HG03159 (cell line): ENCODE measurements at regions not wholly inside any gene's neighbourhood (a gene's known extent, or its start where the extent isn't known, plus 50 kb on each side); places are given as distances from the start of the nearest gene placed in this dataset.
A peak's percentile ranks its signal among the peaks of the same experiment; 100 is the strongest.
"Not testable (repeated sequence)": the region's sequence is repeated elsewhere in the genome, so short reads cannot be mapped to it uniquely, and the experiment has no call there.

Source experiments
- ATAC-seq: cut with Tn5 transposase; IDR thresholded peaks from one replicate; pipeline ENCODE4 v1.9.1; 2021; ENCODE audit warnings: mild to moderate bottlenecking, moderate library complexity; ENCODE audit not compliant: unreplicated experiment

DNA sequence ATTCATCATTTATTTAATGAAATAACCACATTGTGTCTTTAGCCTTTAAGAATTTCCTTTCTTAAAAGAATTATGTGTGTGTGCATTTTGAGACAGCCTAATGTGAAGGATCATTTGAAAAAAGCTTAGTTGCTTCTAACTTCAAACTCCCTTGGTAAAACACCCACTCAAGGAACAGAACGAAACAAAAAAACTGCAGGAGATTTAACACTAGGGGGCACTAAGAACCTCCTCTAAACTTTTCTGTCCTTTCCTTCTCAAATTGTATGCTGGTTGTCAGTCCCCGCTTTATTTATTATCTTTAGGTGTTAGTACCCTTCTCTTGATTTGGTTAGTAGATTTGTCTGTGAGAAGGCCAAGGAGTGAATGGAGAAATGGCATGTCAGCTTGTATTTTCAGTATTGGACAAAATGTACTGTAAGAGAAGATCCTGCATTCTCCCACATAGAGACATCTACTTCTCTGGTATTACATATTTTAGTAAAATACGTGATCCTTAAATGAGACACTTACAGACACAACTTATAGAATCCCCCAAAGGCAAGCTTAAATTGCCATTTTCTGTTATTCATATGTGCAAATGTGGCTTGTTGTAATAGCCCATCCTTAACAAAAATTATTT is 229.7 kb downstream of the MRPS30 start:
- ATAC-seq, result peak; percentile 78

DNA sequence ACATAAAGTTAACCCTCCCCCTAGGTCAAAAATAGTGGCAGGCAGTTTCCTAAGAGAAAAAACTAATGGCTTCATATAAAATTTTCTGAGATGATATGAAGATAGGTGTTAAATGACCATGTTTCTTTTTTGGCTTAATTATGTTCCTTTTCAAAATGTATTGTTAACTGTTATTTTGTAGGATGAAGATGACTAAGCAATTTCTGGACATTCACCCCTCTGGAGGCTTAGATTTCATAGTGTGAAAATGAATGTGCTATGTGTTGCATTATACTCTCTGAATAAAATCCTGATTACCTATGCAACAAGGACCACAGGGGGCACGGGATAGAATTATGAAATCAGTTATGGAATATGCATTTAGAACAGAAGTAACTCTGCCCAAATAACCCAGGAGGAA is 233.5 kb downstream of the MRPS30 start:
- no peak for ATAC-seq

DNA sequence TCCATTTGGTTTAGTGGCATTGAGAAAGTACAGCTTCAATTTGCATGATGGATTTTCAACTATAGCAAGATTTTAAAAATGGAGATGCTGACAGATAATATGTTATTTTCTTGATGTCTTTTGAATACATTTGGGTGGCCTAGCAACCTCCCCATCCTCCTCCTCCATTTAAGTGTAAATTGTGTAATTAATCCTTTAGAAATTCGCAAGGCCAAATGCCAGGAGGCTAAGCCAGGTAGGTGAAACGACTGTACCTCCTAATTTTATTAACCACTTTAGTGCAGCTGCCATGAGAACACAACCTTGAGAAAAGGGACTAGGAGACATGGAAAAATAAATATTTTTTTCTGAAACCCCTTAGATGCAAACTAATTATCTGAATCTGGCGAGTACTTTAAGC is 248.8 kb downstream of the MRPS30 start:
- ATAC-seq, result no peak

DNA sequence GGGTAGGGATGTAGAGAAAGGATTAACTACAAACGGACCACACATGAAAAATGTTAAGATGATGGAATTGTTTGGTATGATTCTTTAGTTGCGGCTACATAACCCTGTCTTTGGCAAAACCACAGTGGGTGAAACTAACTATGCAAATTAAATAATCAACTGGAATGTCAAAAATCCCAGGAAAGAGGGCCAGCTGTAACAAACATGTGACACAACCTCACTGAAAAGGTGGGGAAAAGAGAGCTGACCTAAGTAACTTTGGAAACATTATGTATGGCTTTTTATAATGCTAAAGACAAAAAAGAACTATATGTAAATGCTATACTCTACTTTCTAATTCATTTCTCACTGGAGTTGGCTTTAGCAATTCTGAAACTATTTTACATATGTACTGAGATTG is 252.0 kb downstream of the MRPS30 start:
- ATAC-seq, result no peak

GRCh38 chr5:45062044-45062443 is 253.3 kb downstream of the MRPS30 start:
- ATAC-seq, result no peak

DNA sequence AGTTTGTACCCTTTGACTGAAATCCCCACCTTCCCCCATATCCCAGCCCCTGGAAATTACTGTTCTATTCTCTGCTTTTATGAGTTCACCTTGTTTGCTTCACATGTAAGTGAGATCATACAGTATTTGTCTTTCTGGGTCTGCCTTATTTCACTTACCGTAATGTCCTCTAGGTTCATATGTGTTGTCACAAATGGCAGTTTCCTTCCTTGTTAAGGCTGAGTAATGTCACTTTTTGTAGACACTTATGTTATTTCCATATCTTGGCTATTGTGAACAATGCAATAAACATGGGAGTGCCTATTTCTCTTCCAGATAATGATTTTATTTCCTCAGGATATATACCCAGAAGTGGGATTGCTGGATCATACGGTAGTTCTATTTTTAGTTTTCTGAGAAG is 272.3 kb downstream of the MRPS30 start:
- ATAC-seq, result no peak

GRCh38 chr5:45089870-45090269 is 281.1 kb downstream of the MRPS30 start:
- ATAC-seq, result no peak

GRCh38 chr5:45093377-45093776 is 284.6 kb downstream of the MRPS30 start:
- no peak for ATAC-seq

- no peak for ATAC-seq
These were observed 286.2 kb downstream of the MRPS30 start for GRCh38 chr5:45094876-45095440.

DNA sequence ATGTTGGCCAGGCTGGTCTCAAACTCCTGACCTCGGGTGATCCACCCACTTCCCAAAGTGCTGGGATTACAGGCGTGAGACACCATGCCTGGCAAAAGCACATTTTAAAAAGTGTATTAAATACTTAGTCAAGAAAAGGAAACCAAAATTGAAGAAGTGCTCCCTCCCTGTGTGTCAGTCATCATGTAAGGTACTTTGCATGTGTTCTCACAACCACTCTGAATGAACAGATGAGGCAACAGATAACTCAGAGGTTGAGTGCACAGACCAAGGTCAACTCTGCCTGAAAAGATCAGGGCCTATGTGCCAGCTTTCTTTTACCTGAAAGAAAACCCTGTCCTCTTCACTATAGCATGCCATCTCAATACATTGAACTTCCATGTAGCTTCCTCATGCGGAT is 289.7 kb downstream of the MRPS30 start:
- no peak for ATAC-seq

DNA sequence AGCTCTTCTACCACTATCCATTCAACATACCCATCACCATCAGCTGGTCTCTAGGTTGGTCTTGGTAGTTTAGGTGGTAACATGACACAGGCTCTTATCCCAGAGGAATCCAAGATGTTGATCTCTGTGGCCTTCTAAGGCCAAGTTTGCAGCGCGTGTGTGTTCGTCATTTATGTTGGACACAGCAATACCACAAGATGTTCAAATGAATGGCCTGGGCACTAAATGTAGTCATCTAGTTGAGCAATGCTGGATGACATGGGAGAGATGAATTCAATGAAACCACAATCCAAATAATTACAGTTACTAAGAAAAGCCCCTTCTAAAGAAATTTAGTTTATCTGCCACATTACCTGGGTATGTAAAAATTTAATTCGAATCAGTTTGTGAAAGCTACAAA is 292.4 kb downstream of the MRPS30 start:
- no peak for ATAC-seq

DNA sequence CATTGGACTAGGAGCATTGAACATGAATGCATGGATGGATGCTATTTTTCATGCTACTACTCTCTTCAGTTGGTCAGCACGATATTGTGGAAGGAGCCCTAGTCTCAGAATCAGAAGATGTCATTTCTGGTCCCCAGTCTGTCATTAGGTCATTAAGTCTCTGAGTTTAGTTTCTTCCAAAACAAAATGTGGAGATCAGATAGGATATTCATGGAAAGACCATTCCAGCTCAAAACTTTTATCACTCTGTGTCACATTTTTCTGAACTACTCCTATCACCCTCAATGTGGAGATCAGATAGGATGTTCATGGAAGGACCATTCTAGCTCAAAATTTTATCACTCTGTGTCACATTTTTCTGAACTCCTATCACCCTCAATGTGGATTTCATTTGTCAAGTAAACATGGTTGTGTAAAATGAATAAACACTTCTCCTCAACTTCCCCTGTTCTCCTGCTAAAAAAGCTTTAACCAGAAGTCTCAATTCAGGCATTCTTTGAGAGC is 296.8 kb downstream of the MRPS30 start:
- no peak for ATAC-seq

- no peak for ATAC-seq
These were observed 300.3 kb downstream of the MRPS30 start for GRCh38 chr5:45109062-45109461.

- no peak for ATAC-seq
These were observed 300.9 kb downstream of the MRPS30 start for GRCh38 chr5:45109636-45110035.

- no peak for ATAC-seq
These were observed 301.7 kb downstream of the MRPS30 start for GRCh38 chr5:45110399-45110798.

DNA sequence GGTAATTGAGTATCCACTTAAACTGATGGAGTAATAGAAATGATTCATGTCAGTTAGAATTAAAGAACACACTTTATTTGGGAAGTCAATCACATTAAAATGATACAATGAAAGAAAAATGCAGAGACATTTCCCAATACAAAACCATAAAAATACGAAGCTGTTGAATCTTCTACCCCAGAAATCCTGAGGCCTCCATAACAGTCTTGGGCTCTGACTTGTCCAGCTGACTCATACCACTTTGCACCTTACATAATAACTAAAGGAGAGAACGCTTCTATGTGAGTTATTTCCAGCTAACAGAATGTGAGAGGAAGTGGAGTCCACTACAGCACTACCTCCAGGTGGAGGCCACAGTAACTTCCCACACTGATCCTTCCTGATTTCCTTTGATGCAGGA is 305.0 kb downstream of the MRPS30 start:
- no peak for ATAC-seq

- no peak for ATAC-seq
These were observed 324.2 kb downstream of the MRPS30 start for GRCh38 chr5:45132972-45133371.

DNA sequence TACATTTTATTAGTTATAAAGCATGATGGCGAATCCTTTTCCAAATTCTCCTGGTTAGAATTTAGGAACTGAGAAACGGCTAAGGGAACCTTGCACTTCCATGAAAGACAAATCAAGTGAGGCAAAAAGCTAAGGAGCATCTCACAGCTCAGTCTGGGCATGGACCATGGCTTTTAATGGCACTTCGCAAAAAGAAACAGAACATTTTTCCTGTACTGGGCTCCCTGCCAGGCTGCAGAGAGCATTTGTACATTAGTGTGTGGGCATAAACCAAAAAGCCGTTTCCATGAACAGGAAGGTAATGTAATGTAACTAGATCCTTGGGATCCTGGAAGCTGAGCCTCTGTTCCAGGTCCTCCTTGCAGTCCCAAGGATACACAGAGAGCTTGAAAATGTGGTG is 354.2 kb downstream of the MRPS30 start:
- no peak for ATAC-seq

DNA sequence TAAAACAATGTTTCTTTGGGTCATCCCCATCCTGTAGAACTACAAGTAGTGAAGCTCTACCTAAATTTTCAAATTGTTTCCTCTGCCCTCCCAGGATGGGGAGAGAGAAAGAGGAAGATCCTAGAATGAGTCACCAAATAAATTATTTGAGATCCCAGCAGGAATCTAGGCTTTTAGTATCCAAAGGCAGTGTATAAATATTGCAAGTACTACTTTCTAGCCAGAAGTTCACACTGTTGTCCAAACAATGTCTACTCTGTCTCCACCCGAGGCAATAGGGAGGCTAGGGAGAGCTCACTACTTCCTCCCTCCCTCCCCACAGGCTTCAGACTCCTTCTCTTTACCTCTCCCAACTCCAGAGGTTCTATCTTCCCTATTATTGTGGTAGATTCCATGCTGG is 362.8 kb downstream of the MRPS30 start:
- ATAC-seq, result no peak

DNA sequence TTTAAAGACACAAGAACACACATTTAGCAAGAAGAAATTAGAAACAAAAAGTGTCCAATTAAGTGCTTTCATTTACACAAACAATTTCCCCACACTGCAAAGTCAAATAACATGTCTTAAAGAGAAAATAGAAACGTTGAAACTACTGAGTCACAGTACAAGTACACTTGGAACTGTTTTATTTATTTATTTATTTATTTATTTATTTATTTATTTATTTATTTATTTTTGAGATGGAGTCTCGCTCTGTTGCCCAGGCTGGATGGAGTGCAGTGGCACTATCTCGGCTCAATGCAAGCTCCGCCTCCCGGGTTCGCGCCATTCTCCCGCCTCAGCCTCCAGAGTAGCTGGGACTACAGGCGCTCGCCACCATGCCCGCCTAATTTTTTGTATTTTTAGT is 363.9 kb downstream of the MRPS30 start:
- not testable (repeated sequence) for ATAC-seq

DNA sequence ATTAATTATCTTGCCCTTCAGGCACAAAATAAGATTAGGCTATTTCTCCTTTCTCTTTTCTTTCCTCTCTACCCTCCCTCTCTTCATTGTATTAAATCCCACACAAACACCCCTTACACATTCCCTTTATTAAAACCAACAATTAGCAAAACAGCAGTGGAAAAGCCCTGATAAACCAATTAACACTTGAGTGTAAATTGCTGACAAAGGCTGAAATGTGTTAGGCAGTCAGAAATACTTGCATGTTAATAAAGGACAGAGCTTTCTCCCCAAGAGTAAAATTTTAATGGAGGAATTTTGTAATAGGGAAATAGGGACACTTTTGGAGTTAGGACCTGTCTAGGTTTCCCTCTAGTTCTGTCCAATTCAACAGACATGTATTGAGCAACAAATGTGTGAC is 370.9 kb downstream of the MRPS30 start:
- no peak for ATAC-seq

DNA sequence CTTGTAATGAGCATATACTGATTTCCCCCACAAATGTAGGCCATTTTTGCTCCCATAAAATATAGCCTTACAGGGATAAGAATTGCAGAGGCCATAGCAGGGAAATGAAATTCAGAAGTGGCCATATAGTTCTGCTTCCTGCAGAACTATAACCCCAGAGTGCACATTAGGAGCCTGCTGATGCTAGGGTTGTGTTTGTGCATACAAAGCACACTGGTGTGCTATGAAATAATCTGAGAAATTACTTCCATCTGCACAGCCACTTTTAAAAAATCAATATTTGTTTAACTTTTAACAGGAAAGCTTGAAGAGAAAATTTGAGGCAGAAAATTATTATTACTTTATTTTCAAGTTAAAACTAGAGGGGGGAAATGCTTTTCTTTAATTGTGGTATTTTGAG is 380.3 kb downstream of the MRPS30 start:
- no peak for ATAC-seq

- ATAC-seq, result no peak
These were observed 380.7 kb downstream of the MRPS30 start for GRCh38 chr5:45189481-45189880.
